ENCODE measurements at regions not wholly inside any gene's neighbourhood (a gene's known extent, or its start where the extent isn't known, plus 50 kb on each side); places are given as distances from the start of the nearest gene placed in this dataset.
"Not testable (repeated sequence)": the region's sequence is repeated elsewhere in the genome, so short reads cannot be mapped to it uniquely, and the experiment has no call there.

DNA sequence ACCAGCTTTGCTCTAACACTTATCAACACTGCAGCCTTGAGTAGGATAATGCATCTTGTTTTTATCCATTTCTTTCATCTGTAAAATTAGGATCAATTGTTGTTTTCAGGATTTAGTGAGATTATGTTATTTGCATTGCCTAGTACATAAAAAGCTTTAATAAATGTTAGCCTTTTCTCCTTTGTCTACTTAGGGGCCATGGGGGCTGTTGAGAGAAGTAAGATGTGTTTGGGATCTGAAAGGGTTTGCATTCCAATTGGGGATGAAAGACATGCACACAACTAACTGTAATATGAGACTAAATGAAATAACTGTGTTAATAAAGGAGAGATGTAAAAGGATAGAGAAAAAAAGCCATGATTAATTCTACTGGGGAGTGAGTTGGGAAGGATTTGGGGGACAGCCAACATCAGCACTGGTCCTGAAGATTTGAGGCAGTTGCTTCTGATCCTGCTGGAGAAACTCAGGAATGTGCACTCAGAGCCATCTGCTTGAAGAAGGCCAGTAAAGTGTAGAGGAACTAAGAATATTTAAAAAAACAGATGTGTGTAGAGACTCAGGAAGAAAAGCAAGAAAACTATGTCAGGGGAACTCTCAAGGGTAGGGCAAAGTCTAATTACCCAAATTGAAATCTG is 236.3 kb downstream of the OLFM4 start:
- no peak for DNase-seq
- intact Hi-C loops (cut with DNase I): no loop called here

DNA sequence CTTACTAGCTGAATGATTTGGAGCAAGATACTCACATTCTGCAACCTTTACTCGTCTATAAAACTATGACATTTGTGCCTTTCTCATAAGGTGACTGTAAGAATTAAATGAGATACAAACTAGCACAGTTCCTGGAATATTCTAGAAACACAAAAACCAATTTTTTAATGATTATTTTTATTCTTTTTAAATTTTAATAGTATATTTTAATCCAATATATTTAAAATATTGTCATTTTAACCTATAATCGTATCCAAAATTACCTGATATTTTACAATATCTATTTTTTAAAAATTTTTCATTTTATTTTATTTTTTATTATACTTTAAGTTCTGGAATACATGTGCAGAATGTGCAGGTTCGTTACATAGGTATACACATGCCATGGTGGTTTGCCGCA is 238.1 kb downstream of the OLFM4 start:
- intact Hi-C loops (cut with DNase I): no loop called here
- no peak for DNase-seq

DNA sequence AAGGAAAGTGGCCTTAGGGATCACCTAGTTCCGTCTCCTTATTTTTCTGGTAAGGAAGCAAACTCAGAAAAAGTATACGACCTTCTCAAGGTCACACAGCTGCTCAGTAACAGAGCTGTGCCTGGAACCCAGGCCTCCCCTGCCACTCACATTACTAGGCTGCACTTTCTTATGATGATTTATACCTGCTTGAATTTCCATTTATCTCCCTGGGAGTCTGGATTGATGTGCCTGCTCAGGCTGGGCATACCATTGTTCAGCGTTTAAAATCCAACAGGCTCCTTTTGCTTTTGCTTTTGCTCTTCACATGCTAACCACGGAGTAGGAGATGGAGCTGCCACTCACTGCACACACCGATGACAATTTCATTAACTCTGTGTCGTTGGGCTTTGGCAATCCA is 241.0 kb downstream of the OLFM4 start:
- no peak for DNase-seq
- intact Hi-C loops (cut with DNase I): no loop called here

DNA sequence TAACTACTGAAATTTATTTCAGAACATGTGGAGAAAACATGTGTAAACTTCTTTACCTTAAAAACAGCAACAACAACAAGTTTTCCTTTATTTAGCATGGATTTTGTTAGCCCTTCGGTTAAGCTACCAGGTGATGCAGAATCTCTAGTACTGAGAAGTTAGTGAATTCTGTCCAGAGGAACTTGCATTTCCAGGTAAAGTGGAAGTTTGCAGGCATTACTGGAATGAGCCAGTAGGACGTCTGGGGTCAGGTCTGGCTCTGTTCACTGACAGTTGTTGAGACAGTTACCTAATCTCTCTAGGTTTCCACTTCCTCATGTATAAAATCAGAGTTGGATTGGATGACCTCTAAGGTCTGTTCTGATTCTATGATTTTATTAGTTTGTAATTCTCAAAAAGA is 244.3 kb downstream of the OLFM4 start:
- intact Hi-C loops (cut with DNase I): no loop called here
- no peak for DNase-seq

DNA sequence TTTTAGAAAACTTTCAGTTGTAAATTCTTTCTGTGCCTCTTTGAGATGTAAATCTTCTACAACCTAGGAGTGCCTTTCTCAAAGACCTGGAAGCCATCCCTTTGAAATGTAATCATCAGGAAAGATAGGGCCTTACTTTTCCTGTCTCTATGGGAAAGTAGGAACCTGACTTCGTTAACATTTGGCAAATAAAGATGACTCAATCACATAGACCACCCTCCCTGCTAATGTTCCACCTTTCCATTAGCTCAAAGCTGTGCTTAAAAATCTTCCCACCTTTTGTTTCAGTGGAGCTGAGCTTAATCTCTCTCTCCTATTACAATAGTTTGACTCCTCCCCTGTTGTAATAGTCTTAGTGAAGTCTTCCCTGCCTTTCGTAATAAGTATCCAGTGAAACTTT is 247.7 kb downstream of the OLFM4 start:
- intact Hi-C loops (cut with DNase I): no loop called here

DNA sequence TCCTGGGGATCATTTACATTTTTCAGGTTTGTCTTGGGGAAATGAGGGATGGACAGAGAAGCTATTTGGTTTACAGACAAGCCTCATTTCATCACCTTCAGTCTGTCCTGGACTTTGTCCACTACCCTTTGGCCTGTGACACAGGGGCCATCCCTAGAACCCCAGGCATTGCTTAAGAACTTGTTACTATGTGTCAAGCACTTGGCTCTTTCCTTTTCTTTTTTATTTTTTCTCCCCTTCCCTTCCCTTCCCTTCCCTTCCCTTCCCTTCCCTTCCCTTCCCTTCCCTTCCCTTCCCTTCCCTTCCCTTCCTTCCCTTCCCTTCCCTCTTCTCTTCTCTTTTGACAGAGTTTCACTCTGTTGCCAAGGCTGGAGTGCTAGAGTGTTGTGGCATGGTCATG is 253.1 kb downstream of the OLFM4 start:
- intact Hi-C loops (cut with DNase I): no loop called here
- DNase-seq: no peak

More for the DNA sequence above, 247.7 kb downstream of the OLFM4 start:
- no peak for DNase-seq

DNA sequence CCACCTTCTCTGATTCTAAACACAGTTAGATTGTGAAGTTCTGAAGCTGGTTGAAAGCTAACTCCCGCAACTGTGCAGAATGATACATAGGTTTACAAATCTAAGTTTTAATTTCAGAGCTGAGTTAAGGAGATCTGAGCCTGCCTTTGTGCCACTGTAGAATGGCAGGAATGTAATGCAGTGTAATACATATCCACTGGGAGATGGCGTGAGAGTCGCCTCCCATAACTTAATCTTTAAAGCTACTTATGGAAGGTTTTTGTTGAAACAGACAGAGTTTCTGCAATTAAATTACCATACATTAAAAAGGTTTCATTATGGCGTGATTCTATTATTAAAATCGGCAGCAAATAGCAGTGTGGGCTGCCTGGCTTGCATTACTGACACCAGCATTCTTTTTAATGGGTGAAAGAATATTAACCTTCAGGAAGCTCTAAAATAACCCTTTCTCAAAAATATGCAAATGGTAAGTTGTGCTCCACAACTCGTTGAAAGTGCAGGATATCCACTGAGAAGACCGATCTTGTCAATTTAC is 257.4 kb downstream of the OLFM4 start:
- intact Hi-C loops (cut with DNase I): no loop called here

DNA sequence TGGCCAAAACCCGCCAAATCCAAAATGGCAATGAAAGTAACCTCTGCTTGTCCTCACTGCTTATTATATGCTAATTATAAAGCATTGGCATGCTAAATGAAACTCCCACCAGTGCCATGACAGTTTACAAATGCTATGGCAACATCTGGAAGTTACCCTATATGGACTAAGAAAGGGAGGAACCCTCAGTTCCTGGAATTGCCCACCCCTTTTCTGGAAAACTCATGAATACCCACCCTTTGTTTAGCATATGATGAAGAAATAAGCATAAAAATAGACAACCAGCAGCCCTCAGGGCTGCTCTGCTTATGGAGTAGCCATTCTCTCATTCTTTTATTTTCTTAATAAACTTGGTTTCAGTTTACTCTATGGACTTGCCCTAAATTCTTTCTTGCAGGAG is 269.8 kb downstream of the OLFM4 start:
- DNase-seq: no peak
- intact Hi-C loops (cut with DNase I): no loop called here

More for the DNA sequence above, 257.4 kb downstream of the OLFM4 start:
- no peak for DNase-seq

DNA sequence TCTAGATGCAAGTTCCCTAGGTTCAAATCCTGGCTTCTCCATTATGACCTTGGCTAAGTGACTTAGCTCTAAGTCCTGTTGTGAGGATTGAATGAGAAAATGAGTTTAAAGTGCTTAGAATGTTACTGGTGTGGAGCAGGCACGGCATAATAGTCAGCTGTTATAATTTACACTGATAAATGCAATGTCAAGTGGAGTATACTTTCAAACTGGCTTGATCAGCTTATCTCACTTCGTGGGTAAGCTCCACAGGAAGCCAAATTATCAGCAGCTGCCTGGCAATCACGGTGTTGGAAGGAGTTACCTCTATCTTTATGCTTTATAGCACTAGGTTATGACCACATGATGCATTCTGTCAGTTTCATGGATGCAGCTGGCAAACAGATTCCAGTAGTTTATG is 272.8 kb downstream of the OLFM4 start:
- DNase-seq: no peak
- intact Hi-C loops (cut with DNase I): no loop called here

DNA sequence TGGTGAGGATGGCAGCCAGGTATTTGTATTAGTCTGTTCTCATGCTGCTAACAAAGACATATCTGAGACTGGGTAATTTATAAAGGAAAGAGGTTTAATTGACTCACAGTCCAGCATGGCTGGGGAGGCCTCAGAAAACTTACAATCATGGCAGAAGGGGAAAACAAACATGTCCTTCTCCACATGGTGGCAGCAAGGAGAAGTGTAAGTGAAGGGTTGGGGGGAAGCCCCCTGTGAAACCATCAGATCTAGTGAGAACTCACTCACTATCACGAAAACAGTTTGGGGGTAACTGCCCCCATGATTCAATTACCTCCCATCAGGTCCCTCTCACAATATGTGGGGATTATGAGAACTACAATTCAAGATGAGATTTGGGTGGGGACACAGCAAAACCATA is 276.8 kb downstream of the OLFM4 start:
- intact Hi-C loops (cut with DNase I); DNase-seq: not testable (repeated sequence)

DNA sequence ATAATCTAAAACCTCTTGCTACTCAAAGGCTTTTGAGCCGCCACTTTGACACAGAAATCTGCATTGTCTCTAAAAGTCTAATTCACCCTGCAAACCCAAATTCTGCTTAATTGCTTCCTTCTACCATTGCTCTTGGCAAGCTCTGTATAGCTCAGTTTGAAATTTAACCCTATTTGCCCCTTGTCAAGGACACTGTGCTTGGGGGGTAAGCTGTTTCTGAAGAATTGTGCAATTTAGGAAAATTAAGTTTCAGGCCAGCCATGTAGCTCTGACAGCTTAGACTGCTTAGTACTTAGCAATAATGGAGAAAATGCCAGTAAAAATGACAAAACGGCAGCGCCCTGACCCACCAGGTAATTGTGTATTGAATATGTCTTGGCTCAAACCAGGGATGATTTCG is 282.2 kb downstream of the OLFM4 start:
- no peak for DNase-seq
- intact Hi-C loops (cut with DNase I): no loop called here

DNA sequence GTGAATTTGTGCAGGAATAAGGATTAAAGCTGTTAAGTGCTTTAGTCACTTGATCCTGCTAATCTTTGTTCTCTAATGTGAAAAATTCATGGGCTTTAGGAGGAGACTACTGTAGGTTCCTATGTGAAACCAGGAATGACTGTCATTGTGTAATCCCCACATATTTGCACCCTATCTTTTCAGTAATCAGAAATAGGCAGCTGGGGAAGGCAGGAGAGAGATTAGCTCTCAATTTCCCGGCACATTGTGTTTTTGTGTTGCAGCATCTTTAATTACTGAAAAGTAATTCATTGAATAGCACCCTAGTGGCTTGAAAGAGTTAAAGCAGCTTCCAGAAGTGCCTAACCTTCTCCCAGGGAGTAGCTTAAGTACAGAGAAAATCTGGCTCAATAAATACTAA is 282.9 kb downstream of the OLFM4 start:
- intact Hi-C loops (cut with DNase I): no loop called here
- no peak for DNase-seq

DNA sequence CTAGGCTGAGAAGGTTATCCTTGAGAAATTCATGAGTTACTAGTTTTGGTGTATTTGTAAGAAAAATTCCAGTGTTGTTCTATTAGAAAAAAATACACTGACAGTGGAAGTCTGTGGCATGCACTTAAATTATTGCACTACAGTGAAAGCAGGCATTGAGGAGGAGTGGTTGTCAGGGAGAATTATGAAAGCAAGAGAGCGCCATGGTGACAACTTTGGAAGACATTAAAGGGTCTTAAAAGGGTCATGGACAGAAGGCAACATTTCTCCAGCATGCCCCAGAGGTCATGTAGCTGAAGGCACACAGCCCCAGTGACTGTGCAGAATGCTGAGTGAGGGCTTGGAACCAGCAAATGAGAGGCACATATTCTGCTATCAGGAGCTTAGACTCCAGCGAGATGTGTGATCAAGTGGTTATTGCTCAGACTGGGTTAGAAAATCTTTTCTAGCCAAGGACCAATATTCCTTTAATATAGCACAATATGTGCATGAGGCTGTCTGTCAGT is 292.7 kb downstream of the OLFM4 start:
- intact Hi-C loops (cut with DNase I): no loop called here
- DNase-seq: no peak

DNA sequence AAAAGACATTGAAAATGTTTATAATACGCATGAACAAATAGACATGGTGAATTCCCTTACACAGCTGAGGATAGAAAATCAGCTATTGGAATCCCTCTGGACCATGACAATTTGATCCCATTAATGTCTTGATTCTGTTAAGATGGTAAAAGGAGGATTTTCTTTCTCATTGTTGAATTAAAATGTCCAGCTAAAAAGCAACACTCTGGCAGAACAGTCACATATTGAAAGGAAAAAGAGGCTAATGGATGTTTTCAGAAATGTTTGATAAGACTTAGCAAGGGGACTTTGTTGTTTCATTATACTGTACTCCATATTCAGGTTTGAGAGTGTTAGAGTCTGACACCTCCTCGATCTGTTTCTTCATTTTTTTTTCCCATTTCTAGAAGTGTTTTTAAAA is 296.0 kb downstream of the OLFM4 start:
- intact Hi-C loops (cut with DNase I): no loop called here

DNA sequence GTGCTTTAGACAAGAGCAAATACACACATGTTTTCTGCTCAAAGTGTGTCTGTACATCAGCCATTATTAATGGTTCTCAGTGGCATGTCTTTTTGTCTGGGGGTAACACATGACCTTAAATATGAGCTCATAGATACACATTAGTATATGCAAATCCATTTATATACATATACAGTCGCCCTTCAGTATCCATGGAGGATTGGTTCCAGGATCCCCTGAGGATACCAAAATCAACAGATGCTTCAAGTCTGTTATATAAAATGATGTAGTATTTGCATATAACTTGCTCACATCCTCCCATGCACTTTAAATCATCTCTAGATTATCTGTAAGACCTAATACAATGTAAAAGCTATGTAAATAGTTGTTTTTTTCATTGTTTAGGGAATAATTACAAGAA is 298.1 kb downstream of the OLFM4 start:
- intact Hi-C loops (cut with DNase I): no loop called here
- no peak for DNase-seq

More for the DNA sequence above, 296.0 kb downstream of the OLFM4 start:
- DNase-seq: no peak

DNA sequence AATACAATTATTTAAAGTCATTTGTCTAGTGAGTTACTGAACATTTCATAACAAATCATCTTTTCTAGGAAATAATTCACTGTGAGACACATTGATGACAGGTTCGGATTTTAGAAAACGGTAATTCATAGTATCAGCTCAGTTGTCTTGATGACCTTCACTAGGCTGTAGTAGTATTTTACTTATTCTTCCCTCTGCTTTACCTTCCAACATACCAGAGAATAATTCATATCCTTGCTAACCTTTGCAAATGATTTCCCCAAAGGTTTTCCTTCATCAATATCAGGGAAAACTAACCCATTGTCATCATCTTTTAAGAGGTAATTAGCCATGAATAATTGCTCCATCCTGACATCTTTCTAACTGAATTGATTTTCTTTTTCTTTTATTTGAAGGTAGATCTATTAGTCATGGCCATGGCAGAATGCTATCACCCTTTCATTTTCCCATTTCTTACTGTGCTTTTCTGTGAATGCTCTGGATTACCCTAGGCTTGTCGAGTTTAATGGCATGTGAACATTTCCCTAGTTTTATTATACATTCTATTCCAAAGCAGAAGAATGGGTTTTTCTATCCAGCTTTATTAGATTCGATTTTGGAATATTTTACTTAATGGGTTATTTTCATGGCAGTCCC is 299.2 kb downstream of the OLFM4 start:
- no peak for DNase-seq
- intact Hi-C loops (cut with DNase I): no loop called here

DNA sequence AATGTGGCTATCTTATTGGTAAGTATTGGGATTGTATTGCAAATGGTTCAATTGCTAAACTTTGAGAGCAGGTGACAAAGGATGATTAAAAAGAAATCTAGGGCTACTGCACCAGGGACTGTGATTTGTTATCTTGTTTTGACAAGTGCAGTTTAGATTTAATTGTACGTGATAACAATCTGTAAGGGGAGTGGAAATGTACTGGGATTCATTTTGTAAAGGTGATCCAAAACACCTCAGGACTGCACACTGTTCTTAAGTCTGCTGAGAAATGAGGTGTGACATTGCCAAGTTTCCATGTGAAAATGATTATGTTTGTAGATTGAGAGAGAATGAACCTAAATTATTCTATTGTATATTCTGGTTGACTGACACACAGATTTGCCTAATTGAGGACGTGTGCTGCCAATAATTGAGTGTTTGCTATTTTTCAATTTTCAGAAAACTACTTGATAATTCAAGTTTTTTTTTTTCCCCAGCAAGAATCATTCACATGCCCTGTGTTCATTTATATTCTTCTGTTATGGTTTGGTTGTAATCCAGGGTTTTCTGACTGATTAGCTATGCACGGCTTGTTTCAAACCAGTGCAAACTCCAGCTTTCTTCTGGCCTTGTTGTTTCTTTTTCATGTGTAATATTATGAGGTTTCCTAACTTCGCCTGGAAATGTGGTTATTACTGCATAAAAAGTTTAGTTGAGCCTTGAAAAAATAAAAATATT is 308.0 kb downstream of the OLFM4 start:
- no peak for DNase-seq
- intact Hi-C loops (cut with DNase I): no loop called here

DNA sequence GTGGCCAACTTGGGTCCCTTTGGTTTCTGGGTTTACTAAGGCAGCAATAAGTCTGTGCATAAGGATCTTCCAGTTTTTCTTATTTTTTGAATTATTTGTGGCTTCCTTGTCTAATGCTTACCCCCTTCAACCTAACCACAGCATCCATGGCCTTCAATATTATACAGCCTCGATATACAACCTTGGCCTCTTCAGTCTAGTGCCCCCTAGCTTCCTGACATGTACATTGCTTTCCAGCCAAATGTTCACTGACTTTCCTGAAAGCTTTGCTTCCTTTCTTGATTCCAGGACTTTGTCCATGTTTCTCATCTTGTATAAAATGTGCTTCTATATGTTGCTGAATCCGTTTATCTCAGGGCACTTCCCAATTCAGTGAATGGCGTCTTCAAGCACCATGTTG is 310.1 kb downstream of the OLFM4 start:
- no peak for DNase-seq

DNA sequence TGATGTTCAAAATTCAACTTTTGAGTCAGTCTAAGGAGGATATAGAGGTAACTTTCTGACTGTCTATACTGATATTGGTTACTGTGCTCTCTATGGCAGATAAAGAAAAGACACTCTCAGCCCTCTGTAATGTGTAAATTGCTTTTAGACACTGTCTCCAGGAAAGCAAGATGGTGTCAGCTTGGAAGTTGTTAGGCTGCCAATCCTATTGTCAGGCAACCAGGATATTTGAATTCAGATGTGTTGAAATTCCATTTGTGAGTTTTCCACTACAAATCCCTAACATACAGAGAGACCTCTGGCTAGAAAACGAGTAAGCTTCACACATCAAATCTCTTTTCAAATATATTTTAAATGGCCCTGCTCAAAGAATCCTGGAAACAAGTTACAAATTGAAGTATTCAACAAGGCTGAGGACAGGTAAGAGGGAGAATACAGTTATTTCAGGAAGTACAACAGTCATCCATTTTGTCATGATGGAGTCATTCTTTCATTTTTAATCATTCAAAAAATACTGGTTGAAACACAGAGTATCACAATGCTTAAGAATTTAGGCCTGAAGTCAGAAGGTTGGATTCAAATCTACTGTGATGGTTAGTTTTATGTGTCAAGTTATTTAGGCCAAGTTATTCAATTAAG is 312.0 kb downstream of the OLFM4 start:
- no peak for DNase-seq
- intact Hi-C loops (cut with DNase I): no loop called here

More for the DNA sequence above, 310.1 kb downstream of the OLFM4 start:
- intact Hi-C loops (cut with DNase I): no loop called here

DNA sequence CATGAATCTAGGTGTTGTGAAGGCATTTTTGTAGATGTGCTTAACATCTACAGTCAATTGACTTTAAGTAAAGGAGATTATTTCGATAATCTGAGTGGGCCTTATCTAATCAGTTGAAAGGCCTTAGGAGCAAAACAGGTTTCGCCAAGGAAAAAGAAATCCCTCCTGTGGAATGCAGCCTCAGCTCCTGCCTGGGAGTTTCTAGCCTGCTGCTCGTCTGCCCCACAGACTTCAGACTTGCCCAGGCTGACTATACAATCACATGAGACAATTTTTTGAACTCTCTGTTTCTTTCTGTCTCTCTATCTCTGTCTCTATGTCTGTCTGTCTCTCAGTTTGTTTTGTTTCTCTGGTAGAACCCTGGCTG is 312.5 kb downstream of the OLFM4 start:
- no peak for DNase-seq
- intact Hi-C loops (cut with DNase I): no loop called here
